ENCODE measurements at regions not wholly inside any gene's neighbourhood (a gene's known extent, or its start where the extent isn't known, plus 50 kb on each side); places are given as distances from the start of the nearest gene placed in this dataset.

GRCh38 chr3:20546636-20547035, 360.6 kb upstream of the SGO1 start:
- DNase-seq (ENCODE audit: low read depth in 1 of 2, low spot score in 2 of 2) = no peak
- TF ChIP-seq FOSL1 (IDR thresholded peaks at IDR 0.05; ENCODE audit: insufficient read depth, low read depth, low read length) (no peak), JUN (IDR thresholded peaks at IDR 0.05; ENCODE audit: low read depth, low read length) (no peak), TAF7 (optimal IDR thresholded peaks at IDR 0.05; ENCODE audit: borderline replicate concordance, low read depth, low read length) (no peak), CBX8 (IDR thresholded peaks at IDR 0.05; ENCODE audit: borderline replicate concordance, low read depth, low read length) (no peak), SRF (IDR thresholded peaks at IDR 0.05; ENCODE audit: low read depth, low read length) (no peak), SP4 (IDR thresholded peaks at IDR 0.05; ENCODE audit: low read length) (no peak), CREB1 (IDR thresholded peaks at IDR 0.05) (no peak), SAP30 (IDR thresholded peaks at IDR 0.05; ENCODE audit: insufficient read depth, insufficient replicate concordance, low read length) (no peak), CTBP2 (IDR thresholded peaks at IDR 0.05; ENCODE audit: borderline replicate concordance, insufficient read depth, insufficient read length, low read length) (no peak), POU5F1 (IDR thresholded peaks at IDR 0.05; ENCODE audit: low read depth, low read length) (no peak), EGR1 (IDR thresholded peaks at IDR 0.05; ENCODE audit: borderline replicate concordance, low read depth, low read length) (no peak), GTF2F1 (IDR thresholded peaks at IDR 0.05; ENCODE audit: borderline replicate concordance, low read depth, low read length) (no peak), SUZ12 (IDR thresholded peaks at IDR 0.05; ENCODE audit: low read length) (no peak), HDAC2 (IDR thresholded peaks at IDR 0.05; ENCODE audit: borderline replicate concordance in 1 of 2, low read depth in 2 of 2, low read length in 2 of 2) (no peak)
- TF ChIP-seq, protein P1, sequence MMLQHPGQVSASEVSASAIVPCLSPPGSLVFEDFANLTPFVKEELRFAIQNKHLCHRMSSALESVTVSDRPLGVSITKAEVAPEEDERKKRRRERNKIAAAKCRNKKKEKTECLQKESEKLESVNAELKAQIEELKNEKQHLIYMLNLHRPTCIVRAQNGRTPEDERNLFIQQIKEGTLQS (IDR thresholded peaks at IDR 0.05; ENCODE audit: insufficient read depth, low read depth, low read length) = no peak

More at GRCh38 chr3:20546636-20547035, 360.6 kb upstream of the SGO1 start:
- H3K9ac ChIP-seq (replicated peaks in 1 of 4; ENCODE audit: extremely low read depth in 1 of 4, low read depth in 3 of 4, low read length in 3 of 4) = no peak overlapping the region
- no peak overlapping the region for H4K5ac ChIP-seq (ENCODE audit: insufficient read length, low read depth, low read length)
- H2BK12ac ChIP-seq (ENCODE audit: low read depth, low read length) = no peak overlapping the region
- WGBS, 2 experiments (ENCODE audit: extremely low coverage in 1 of 2, insufficient coverage in 1 of 2, insufficient read length in 1 of 2, insufficient replicate concordance in 2 of 2, low coverage in 1 of 2, low lambda C conversion rate in 2 of 2, missing lambda C conversion rate in 1 of 2) = 96% methylated on average over 3 of the region's 3 CpGs; no CpG with 5 or more reads in 1 of the 2 experiments
- H3K27ac ChIP-seq (ENCODE audit: low read depth, low read length) = no peak overlapping the region
- no peak overlapping the region for H2BK5ac ChIP-seq (ENCODE audit: low read depth, low read length)
- POLR2A ChIA-PET (ENCODE audit: partially characterized antibody) = no interaction called here
- no peaks in the 10 kb centered on the region for H3K4me1 ChIP-seq (replicated peaks in 1 of 4; ENCODE audit: control insufficient read depth in 3 of 4, insufficient read depth in 4 of 4, low read length in 3 of 4)
- no peak overlapping the region for H3K4me2 ChIP-seq (ENCODE audit: insufficient read depth in 1 of 2, low read depth in 2 of 2, low read length in 2 of 2)
- H4K20me1 ChIP-seq (replicated peaks in 1 of 2; ENCODE audit: control insufficient read depth in 1 of 2, insufficient read depth in 2 of 2, low read length in 2 of 2) = no peaks in the 10 kb centered on the region
- H3K9me3 ChIP-seq (ENCODE audit: insufficient read depth in 2 of 2, low read depth in 1 of 2, low read length in 1 of 2) = peaks cover 0 to 12% of the 10 kb centered on the region in 2 experiments; a peak in 2 of 4 replicates
- H3K23me2 ChIP-seq (ENCODE audit: low read depth, low read length) = no peaks in the 10 kb centered on the region
- H3K18ac ChIP-seq (ENCODE audit: extremely low read depth, low read length) = no peak overlapping the region
- no peaks in the 10 kb centered on the region for H3K79me1 ChIP-seq (ENCODE audit: low read depth, low read length)
- H4K91ac ChIP-seq (replicated peaks; ENCODE audit: insufficient read length, low read length) = no peak overlapping the region
- no peaks in the 10 kb centered on the region for H3K27me3 ChIP-seq (replicated peaks in 1 of 4; ENCODE audit: control insufficient read depth in 3 of 4, extremely low read depth in 1 of 4, insufficient read depth in 3 of 4, low read length in 3 of 4)
- FAIRE-seq = no peak
- no peak overlapping the region for H3K23ac ChIP-seq (ENCODE audit: insufficient read length)
- no peak overlapping the region for H2AFZ ChIP-seq (ENCODE audit: low read length)
- H3K14ac ChIP-seq (ENCODE audit: insufficient read length) = no peak overlapping the region
- CTCF ChIA-PET (ENCODE audit: partially characterized antibody) = no interaction called here
- no peak overlapping the region for H3K4ac ChIP-seq (replicated peaks; ENCODE audit: insufficient read length, low read depth, low read length)
- H2BK15ac ChIP-seq (ENCODE audit: low read length) = no peak overlapping the region
- H3K79me2 ChIP-seq (ENCODE audit: control insufficient read depth in 1 of 2, insufficient read depth in 2 of 2, low read length in 2 of 2) = no peaks in the 10 kb centered on the region
- H3K36me3 ChIP-seq (ENCODE audit: control insufficient read depth in 2 of 4, insufficient read depth in 4 of 4, low read length in 3 of 4) = no peaks in the 10 kb centered on the region; a peak in 1 of 8 replicates
- no peak overlapping the region for H2BK20ac ChIP-seq (ENCODE audit: low read length)
- H2AK5ac ChIP-seq (ENCODE audit: low read depth, low read length) = no peak overlapping the region
- H4K8ac ChIP-seq (ENCODE audit: extremely low read depth, insufficient read depth, low read length) = no peak overlapping the region
- H3K56ac ChIP-seq (replicated peaks; ENCODE audit: insufficient read length, low read depth, low read length) = no peak overlapping the region
- H3K4me3 ChIP-seq (ENCODE audit: extremely low read depth in 1 of 4, insufficient read depth in 2 of 4, low read depth in 3 of 4, low read length in 4 of 4) = no peak overlapping the region
- no peak overlapping the region for H2BK120ac ChIP-seq (replicated peaks; ENCODE audit: low read depth, low read length)
